GM10248 (cell line): ENCODE measurements at regions not wholly inside any gene's neighbourhood (a gene's known extent, or its start where the extent isn't known, plus 50 kb on each side); places are given as distances from the start of the nearest gene placed in this dataset.

Experiments
- CTCF ChIA-PET: fragments of 300-600 bp; sonication (Branson Sonifier 250); formaldehyde crosslinking; extraction: SDS; loops from one replicate; lab custom pipeline; 2021; ENCODE audit warnings: antibody characterized with exemption; lab: Yijun Ruan, JAX
- POLR2A ChIA-PET: fragments of 350-650 bp; sonication (Branson Sonifier 250); formaldehyde crosslinking; extraction: SDS; loops from one replicate; lab custom pipeline; 2020; ENCODE audit warnings: antibody characterized with exemption; lab: Yijun Ruan, JAX
- DNase-seq: peaks from one replicate; pipeline ENCODE4 v3.0.0; 2012; ENCODE audit errors: extremely low spot score
- TF ChIP-seq, protein P1 (sequence below): IDR thresholded peaks from 2 replicates; pipeline ENCODE4 v1.5.1; 2012; ENCODE audit warnings: mild to moderate bottlenecking, low read depth; ENCODE audit errors: extremely low read depth, missing control alignments, control extremely low read depth

DNA sequence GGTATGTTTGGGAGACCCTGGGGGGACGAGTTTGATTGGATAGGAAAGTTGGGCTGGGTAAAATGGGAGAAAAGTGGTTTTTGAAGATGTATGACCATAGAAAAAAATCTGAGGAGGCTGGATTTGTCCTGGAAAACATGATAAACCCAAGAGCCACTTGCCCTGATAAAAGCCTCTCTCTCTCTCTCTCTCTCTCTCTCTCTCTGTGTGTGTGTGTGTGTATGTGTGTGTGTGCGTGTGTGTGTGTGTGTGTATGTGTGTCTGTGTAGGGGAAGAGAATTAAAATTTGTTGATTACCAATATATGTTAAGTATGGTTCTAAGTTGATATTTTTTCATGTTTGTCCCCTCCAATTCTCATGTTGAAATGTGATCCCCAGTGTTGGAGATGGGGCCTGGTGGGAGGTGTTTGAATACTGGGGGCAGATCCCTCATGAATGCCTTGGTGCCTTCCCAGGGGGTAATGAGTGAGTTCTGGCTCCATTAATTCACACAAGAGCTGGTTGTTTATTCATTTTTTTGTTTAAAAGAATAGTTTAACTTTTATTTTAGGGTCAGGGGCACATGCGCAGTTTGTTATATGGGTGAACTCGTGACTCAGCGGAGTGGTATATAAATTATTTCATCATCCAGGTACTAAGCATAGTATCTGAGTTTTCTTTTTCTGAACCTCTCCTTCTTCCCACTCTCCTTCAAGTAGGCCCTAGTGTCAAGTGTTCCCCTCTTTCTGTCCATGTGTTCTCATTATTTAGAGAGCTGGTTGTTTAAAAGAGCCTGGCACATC is 208.8 kb downstream of the TFAP2B start:
- DNase-seq, result no peak
- POLR2A ChIA-PET, result no interaction called here
- TF ChIP-seq, protein P1, sequence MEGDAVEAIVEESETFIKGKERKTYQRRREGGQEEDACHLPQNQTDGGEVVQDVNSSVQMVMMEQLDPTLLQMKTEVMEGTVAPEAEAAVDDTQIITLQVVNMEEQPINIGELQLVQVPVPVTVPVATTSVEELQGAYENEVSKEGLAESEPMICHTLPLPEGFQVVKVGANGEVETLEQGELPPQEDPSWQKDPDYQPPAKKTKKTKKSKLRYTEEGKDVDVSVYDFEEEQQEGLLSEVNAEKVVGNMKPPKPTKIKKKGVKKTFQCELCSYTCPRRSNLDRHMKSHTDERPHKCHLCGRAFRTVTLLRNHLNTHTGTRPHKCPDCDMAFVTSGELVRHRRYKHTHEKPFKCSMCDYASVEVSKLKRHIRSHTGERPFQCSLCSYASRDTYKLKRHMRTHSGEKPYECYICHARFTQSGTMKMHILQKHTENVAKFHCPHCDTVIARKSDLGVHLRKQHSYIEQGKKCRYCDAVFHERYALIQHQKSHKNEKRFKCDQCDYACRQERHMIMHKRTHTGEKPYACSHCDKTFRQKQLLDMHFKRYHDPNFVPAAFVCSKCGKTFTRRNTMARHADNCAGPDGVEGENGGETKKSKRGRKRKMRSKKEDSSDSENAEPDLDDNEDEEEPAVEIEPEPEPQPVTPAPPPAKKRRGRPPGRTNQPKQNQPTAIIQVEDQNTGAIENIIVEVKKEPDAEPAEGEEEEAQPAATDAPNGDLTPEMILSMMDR, result no peak
- CTCF ChIA-PET, result interaction anchor here (4.1 kb wide), 1 partner anchor 11 kb away, joined by 13 read pairs; no protein-coding TSS in a partner anchor

GRCh38 chr6:51028276-51028675 is 209.6 kb downstream of the TFAP2B start:
- DNase-seq, result no peak
- TF ChIP-seq, protein P1, result no peak
- ChIA-PET CTCF (interaction anchor here (4.1 kb wide), 1 partner anchor 11 kb away, joined by 13 read pairs; no protein-coding TSS in a partner anchor), POLR2A (no interaction called here)

GRCh38 chr6:51029561-51029960 is 210.9 kb downstream of the TFAP2B start:
- ChIA-PET CTCF (interaction anchor here (1.1 to 1.6 kb wide), 3 partner anchors 7 to 35 kb away, joined by 4 to 5 read pairs (median 4); no protein-coding TSS in a partner anchor), POLR2A (no interaction called here)
- no peak for DNase-seq
- TF ChIP-seq, protein P1, result no peak

DNA sequence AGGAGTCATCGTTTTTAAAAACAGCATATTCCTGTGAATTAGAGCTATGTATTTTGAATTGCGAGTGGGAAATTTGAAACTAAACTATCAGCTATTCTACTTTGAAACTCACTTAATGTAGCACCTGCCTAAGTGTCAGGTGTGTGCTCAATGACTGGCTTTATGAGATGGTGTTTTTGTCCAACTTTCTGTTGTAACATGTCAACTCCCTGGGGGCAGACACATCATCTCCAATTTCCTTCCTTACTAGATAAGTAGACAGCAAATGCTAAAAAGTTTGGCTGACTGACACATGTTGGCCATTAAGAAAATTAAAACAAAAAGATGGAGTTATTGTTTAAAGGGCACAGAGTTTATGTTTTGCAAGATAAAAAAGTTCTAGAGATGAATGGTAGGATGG is 226.9 kb downstream of the TFAP2B start:
- TF ChIP-seq, protein P1, result no peak
- DNase-seq, result no peak
- POLR2A ChIA-PET, result no interaction called here
- CTCF ChIA-PET, result no interaction called here

GRCh38 chr6:51049288-51049982 is 230.8 kb downstream of the TFAP2B start:
- TF ChIP-seq, protein P1, result no peak
- CTCF ChIA-PET, result interaction anchor here (1.2 kb wide), 1 partner anchor 24 kb away, joined by 5 read pairs; no protein-coding TSS in a partner anchor
- DNase-seq, result no peak
- POLR2A ChIA-PET, result no interaction called here
